Embryonic facial prominence (tissue), 1 donor: ENCODE measurements at regions not wholly inside any gene's neighbourhood (a gene's known extent, or its start where the extent isn't known, plus 50 kb on each side); places are given as distances from the start of the nearest gene placed in this dataset.

Experiments used
- DNase-seq: peaks from one replicate; pipeline ENCODE4 v3.0.0-alpha.2; 2016; ENCODE audit errors: extremely low spot score

DNA sequence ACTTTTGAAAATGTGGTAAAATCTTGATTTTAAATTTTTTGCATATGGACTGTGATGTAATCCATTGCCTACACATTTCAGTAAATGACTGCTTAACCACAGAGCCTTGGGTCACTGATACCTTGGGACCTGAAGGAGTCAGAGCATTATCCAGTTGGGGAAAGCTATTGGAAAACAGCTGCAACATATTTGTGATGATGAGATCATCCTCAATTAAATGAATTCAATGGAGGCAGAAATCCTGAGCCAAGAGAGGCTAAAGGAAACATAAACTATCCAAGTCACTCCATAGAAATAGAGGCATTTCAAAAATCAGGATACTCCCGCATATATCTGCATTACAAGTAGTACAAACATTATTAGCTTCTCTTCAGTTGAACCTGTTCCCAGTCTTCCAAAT lies 99.8 kb upstream of the PRMT6 start:
- DNase-seq, result peak; percentile 7

- DNase-seq, result no peak
Observed at GRCh38 chr1:106957795-106958194, 98.7 kb upstream of the PRMT6 start.

GRCh38 chr1:106960412-106960811 lies 96.1 kb upstream of the PRMT6 start:
- DNase-seq, result no peak

DNA sequence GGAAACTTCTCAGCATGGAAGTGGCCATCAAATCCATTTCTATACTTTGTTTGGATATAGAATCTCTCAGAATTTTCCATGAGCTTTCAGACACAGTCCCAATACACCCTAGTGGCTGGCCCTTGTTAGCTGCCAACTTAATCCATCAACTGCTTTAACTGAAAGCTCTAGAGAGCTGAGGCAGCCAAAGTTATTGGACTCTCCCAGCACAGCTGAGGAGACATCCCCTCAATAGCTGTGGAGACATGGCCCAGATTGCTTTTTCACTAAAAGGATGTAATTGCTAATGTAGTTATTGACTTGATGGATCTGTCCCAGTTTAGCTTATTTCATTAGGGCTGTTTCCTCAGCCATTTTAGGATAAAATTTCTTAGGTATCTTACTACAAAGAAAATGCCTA lies 94.8 kb upstream of the PRMT6 start:
- no peak for DNase-seq

GRCh38 chr1:106962591-106962990 lies 93.9 kb upstream of the PRMT6 start:
- no peak for DNase-seq

- no peak for DNase-seq
Observed at GRCh38 chr1:106964495-106964894, 92.0 kb upstream of the PRMT6 start.

DNA sequence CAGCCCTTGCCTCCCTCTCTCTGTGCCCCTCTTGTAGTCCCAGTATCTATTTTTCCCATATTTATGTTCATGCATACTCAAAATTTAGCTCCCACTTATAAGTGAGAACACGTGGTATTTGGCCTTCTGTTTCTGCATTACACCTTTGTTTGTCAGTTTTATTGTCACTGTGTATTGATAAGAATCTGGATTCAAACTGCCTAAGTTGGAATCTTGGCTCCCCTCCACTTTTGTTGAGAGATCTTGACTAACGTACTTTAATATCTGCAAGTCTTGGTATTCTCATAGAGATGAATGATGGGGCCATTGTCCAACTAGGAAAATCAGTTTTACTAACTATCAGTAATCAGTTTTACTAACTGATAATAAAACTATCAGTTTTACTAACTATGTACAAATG lies 87.8 kb upstream of the PRMT6 start:
- no peak for DNase-seq

- DNase-seq, result no peak
Observed at GRCh38 chr1:106969731-106970130, 86.7 kb upstream of the PRMT6 start.

DNA sequence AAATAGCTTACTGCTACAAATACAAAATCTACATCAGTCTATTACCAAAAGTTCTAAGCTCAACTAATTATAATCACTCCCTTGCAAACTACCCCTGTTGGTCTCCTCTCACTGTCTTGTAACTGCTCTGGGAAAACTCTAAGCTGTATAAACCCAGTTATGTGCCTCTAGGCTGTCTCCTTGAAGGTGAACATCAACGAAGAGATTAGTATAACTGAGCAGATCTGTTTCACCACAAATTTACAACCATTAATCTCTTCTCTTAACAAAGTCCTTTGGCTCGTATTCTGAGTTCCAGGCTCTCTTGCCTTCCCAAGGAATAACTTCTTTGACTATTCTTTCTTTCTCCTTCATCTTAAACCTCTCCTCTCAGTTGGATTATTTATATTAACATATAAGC lies 84.4 kb upstream of the PRMT6 start:
- no peak for DNase-seq

DNA sequence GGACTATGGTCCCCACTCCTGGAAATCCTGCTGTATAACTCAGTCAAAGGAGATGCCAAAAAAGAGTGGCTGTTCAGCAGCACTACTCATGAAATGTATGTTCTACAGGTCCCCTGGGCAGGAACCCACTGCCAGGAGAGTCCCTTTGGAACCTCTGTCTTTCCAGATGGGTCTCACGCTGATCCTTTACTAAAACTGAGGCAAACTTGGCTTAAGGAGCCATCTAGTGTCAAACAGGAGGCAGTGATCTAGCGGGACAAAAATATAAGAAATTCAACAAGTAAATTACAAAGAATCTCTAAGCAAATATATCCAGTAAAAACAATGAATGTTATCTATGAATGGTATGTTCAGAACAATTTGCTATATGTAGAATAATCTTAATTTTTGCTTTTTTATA lies 80.5 kb upstream of the PRMT6 start:
- DNase-seq, result no peak

- no peak for DNase-seq
Observed at GRCh38 chr1:106978477-106979322, 77.8 kb upstream of the PRMT6 start.

GRCh38 chr1:106979371-106979770 lies 77.1 kb upstream of the PRMT6 start:
- no peak for DNase-seq

GRCh38 chr1:106980121-106980520 lies 76.4 kb upstream of the PRMT6 start:
- no peak for DNase-seq

- DNase-seq, result no peak
Observed at GRCh38 chr1:106984801-106985200, 71.7 kb upstream of the PRMT6 start.

GRCh38 chr1:106986603-106987002 lies 69.9 kb upstream of the PRMT6 start:
- DNase-seq, result no peak

- DNase-seq, result no peak
Observed at GRCh38 chr1:106995970-106996369, 60.5 kb upstream of the PRMT6 start.

DNA sequence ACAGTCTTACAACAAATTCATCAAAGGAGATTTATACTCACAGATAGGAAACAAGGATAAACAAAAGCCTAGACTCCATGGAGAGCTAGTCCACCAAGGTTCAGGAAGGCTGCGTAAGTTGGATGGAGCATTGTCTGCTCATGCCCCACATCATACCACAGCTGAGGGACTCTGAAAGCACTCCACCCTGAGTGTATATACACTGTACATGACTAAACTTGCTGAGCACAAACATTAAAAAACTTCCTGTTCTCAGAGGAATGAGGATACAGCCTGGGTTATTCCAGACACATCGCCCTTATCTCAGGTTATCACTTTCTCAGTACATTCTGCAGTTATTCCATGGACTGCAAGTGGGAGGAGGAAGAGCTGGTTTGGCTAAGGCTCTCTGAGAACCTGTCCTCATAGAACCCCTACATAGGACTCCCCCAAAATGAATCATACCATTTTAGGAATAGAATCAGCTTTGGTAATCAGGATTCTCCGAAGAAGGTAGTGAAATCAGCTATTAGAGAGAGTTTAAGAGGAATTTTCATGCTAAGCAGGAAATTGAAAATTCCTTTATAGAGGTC lies 58.0 kb upstream of the PRMT6 start:
- DNase-seq, result no peak

DNA sequence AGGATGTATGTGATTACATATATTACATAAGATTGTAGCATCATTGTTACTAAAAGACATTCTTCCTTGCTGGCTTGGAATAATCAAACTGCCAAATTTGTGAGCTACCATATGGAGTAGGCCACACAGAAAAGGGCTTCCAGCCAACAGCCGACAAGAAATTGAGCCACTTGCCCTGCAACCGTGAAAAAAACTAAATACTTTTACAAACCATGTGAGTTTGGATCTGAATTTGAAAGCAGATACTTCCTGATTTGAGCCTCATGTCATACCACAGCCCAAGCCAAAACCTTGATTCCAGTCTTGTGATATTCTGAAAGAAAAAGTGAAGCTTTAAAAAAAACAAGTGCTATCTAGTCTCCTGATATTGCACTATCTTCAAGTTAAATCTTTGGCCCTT lies 55.6 kb upstream of the PRMT6 start:
- DNase-seq, result no peak

DNA sequence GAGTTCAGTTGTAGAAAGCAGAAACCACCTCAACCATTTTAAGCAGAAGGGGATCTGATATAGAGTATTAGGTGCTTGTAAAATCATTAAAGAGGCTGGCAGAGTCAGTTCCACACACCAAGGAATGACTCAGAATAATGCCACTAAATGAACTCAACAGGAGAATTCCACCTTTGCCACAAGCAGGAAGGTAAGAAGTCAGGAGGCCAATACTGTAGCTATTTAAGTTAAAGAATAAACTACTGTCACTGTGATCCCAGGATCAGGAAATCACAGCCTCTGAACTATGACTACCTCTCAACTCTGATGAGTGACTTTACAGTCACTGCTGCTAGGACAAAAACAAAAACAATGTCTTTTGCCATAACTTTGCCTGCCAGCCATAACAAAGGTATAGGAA lies 52.5 kb upstream of the PRMT6 start:
- DNase-seq, result no peak

DNA sequence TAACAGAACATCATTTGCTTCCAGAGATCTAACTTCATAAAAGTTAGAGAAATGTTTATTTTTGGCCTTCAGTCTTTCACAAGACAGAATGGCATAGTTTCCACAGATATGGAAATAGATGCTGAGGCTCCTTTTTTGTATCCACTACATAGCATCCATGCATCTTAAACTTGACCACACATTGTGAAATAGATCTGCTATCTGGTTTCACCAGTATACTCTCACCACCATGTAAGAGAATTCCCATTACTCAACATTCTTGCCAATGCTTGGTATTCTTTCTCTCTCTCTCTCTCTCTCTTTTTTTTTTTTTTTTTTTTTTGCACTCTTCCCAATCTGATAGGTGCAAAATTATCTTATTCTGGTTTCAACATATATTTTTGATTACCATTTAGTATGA lies 52.1 kb upstream of the PRMT6 start:
- no peak for DNase-seq
